AG04450 (cell line): ENCODE measurements at regions not wholly inside any gene's neighbourhood (a gene's known extent, or its start where the extent isn't known, plus 50 kb on each side); places are given as distances from the start of the nearest gene placed in this dataset.

ENCODE experiments used
- CTCF ChIA-PET: fragments of 300-600, 350-600 bp; formaldehyde crosslinking; extraction: SDS; loops from one replicate; lab custom pipeline; 2022; ENCODE audit warnings: antibody characterized with exemption, inconsistent platforms; lab: Charles Lee
- POLR2A ChIA-PET: fragments of 350-600 bp; formaldehyde crosslinking; extraction: SDS; loops from one replicate; lab custom pipeline; 2021; ENCODE audit warnings: antibody characterized with exemption, inconsistent platforms; lab: Yijun Ruan, JAX
- DNase-seq: peaks from one replicate; pipeline ENCODE4 v3.0.0-alpha.2; 2011; ENCODE audit warnings: low read depth, low spot score
- H3K27ac ChIP-seq: one replicate; pipeline ENCODE4 v1.5.1; 2012; ENCODE audit warnings: low read depth, low read length, control low read depth
- H3K27me3 ChIP-seq: one replicate; pipeline ENCODE4 v1.6.0; 2012; ENCODE audit warnings: low read length; ENCODE audit not compliant: control insufficient read depth, insufficient read depth
- H3K4me3 ChIP-seq: 2 replicates; pipeline ENCODE4 v1.5.1; 2011; ENCODE audit warnings: mild to moderate bottlenecking, low read depth, low read length, control low read depth
- H3K9me3 ChIP-seq: 2 replicates; pipeline ENCODE4 v1.5.1; 2012; ENCODE audit warnings: low read length; ENCODE audit not compliant: control insufficient read depth, insufficient read depth
- CTCF ChIP-seq: IDR thresholded peaks from 2 replicates; pipeline ENCODE4 v1.5.1; 2011; ENCODE audit warnings: low read depth, low read length, control low read depth, inconsistent platforms

- H3K4me3 ChIP-seq = no peak overlapping the region
- H3K9me3 ChIP-seq = peaks cover 3% of the 10 kb centered on the region; the same call in 1 of the 2 replicates
- CTCF ChIA-PET = no interaction called here
- H3K27me3 ChIP-seq = peaks cover 6% of the 10 kb centered on the region
- no peak for TF ChIP-seq CTCF
- no peak overlapping the region for H3K27ac ChIP-seq
- POLR2A ChIA-PET = no interaction called here
- DNase-seq = no peak
Observed at GRCh38 chr3:10717756-10718155, 98.3 kb upstream of the SLC6A11 start.

GRCh38 chr3:10721101-10721500 lies 94.9 kb upstream of the SLC6A11 start:
- no peak for TF ChIP-seq CTCF
- H3K27me3 ChIP-seq = peaks cover 3% of the 10 kb centered on the region
- H3K27ac ChIP-seq = no peak overlapping the region
- DNase-seq = no peak
- no peaks in the 10 kb centered on the region for H3K9me3 ChIP-seq
- POLR2A ChIA-PET = no interaction called here
- CTCF ChIA-PET = interaction anchor here (0.6 kb wide), 1 partner anchor 17 kb away, joined by 3 read pairs; no protein-coding TSS in a partner anchor
- no peak overlapping the region for H3K4me3 ChIP-seq

- no peak for TF ChIP-seq CTCF
- ChIA-PET POLR2A (no interaction called here), CTCF (interaction anchor here (1.4 kb wide), 1 partner anchor 16 kb away, joined by 3 read pairs; no protein-coding TSS in a partner anchor)
- Histone ChIP-seq H3K9me3 (no peaks in the 10 kb centered on the region), H3K27ac (no peak overlapping the region), H3K27me3 (no peaks in the 10 kb centered on the region), H3K4me3 (no peak overlapping the region)
- no peak for DNase-seq
Observed at GRCh38 chr3:10722911-10723310, 93.1 kb upstream of the SLC6A11 start.

GRCh38 chr3:10723991-10724390 lies 92.0 kb upstream of the SLC6A11 start:
- no peaks in the 10 kb centered on the region for H3K9me3 ChIP-seq
- no peaks in the 10 kb centered on the region for H3K27me3 ChIP-seq
- H3K27ac ChIP-seq = no peak overlapping the region
- no peak for TF ChIP-seq CTCF
- no peak overlapping the region for H3K4me3 ChIP-seq
- POLR2A ChIA-PET = no interaction called here
- CTCF ChIA-PET = no interaction called here
- DNase-seq = no peak

GRCh38 chr3:10725067-10725466 lies 91.0 kb upstream of the SLC6A11 start:
- H3K27me3 ChIP-seq = no peaks in the 10 kb centered on the region
- POLR2A ChIA-PET = no interaction called here
- no peak overlapping the region for H3K27ac ChIP-seq
- no peak overlapping the region for H3K4me3 ChIP-seq
- no peak for TF ChIP-seq CTCF
- no peaks in the 10 kb centered on the region for H3K9me3 ChIP-seq
- DNase-seq = no peak
- CTCF ChIA-PET = no interaction called here
